WI38 (cell line): ENCODE measurements at regions not wholly inside any gene's neighbourhood (a gene's known extent, or its start where the extent isn't known, plus 50 kb on each side); places are given as distances from the start of the nearest gene placed in this dataset.
"Not testable (repeated sequence)": the region's sequence is repeated elsewhere in the genome, so short reads cannot be mapped to it uniquely, and the experiment has no call there.

Source experiments
- H3K4me3 ChIP-seq: 2 replicates; pipeline ENCODE4 v1.5.1; 2011; ENCODE audit warnings: low read depth, mild to moderate bottlenecking, control low read depth, low read length
- CTCF ChIP-seq: IDR thresholded peaks from 2 replicates; pipeline ENCODE4 v1.5.1; 2012; ENCODE audit warnings: low read depth, mild to moderate bottlenecking, control low read depth, low read length

- no peak for TF ChIP-seq CTCF
Observed at GRCh38 chr12:102294568-102294967, 96.9 kb upstream of the PMCH start.

GRCh38 chr12:102291498-102292440 is 94.1 kb upstream of the PMCH start:
- H3K4me3 ChIP-seq: not testable (repeated sequence)

More at GRCh38 chr12:102294568-102294967, 96.9 kb upstream of the PMCH start:
- H3K4me3 ChIP-seq: no peak overlapping the region

DNA sequence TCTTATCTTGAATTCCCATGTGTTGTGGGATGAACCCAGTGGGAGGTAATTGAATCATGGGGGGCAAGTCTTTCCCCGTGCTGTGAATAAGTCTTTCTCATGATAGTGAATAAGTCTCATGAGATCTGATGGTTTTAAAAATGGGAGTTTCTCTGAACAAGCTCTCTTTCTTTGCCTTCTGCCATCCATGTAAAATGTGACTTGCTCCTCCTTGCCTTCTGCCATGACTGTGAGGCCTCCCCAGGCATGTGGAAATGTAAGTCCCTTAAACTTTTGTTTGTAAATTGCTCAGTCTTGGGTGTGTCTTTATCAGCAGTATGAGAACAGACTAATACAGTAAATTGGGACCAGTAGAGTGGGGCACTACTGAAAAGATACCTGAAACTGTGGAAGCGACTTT is 92.1 kb upstream of the PMCH start:
- not testable (repeated sequence) for H3K4me3 ChIP-seq

- no peak for TF ChIP-seq CTCF
Observed at GRCh38 chr12:102281231-102281630, 83.6 kb upstream of the PMCH start.

GRCh38 chr12:102255687-102256086 is 58.1 kb upstream of the PMCH start:
- H3K4me3 ChIP-seq: not testable (repeated sequence)

More at GRCh38 chr12:102281231-102281630, 83.6 kb upstream of the PMCH start:
- H3K4me3 ChIP-seq: no peak overlapping the region

GRCh38 chr12:102251005-102251404 is 53.4 kb upstream of the PMCH start:
- not testable (repeated sequence) for H3K4me3 ChIP-seq

GRCh38 chr12:102249079-102249841 is 51.6 kb upstream of the PMCH start:
- no peak overlapping the region for H3K4me3 ChIP-seq
- TF ChIP-seq CTCF: no peak
